ENCODE measurements at regions not wholly inside any gene's neighbourhood (a gene's known extent, or its start where the extent isn't known, plus 50 kb on each side); places are given as distances from the start of the nearest gene placed in this dataset.
"Not testable (repeated sequence)": the region's sequence is repeated elsewhere in the genome, so short reads cannot be mapped to it uniquely, and the experiment has no call there.

- ChIA-PET POLR2A (ENCODE audit: unreplicated experiment) (no interaction called here), CTCF (no interaction called here)
- H3K9me2 ChIP-seq (replicated peaks; ENCODE audit: low read length), result no peaks in the 10 kb centered on the region
- TF ChIP-seq EZH2 (IDR thresholded peaks at IDR 0.05; ENCODE audit: low read length, unreplicated experiment) (no peak), EZH2phosphoT487 (IDR thresholded peaks at IDR 0.05; ENCODE audit: borderline replicate concordance, low read length) (no peak), CTCF (conservative IDR thresholded peaks at IDR 0.05; ENCODE audit: low read depth, low read length) (no peak)
- no peaks in the 10 kb centered on the region for H3K4me1 ChIP-seq (ENCODE audit: insufficient read depth, low read length)
- intact Hi-C loops (cut with micrococcal nuclease), result no loop called here
- H3K4me3 ChIP-seq (ENCODE audit: low read length), result no peak overlapping the region
- H3K9ac ChIP-seq (ENCODE audit: low read length), result no peak overlapping the region
- H3K27ac ChIP-seq (ENCODE audit: low read length), result no peak overlapping the region
- no TSS peak for BruUV-seq (replicated peaks)
- H3K27me3 ChIP-seq (ENCODE audit: low read length), result no peaks in the 10 kb centered on the region
- H3K4me2 ChIP-seq (ENCODE audit: low read length), result no peak overlapping the region
- H2AFZ ChIP-seq (ENCODE audit: low read length), result no peak overlapping the region
- ATAC-seq (no peak), DNase-seq (peak; percentile 9)
- no peaks in the 10 kb centered on the region for H4K20me1 ChIP-seq (ENCODE audit: low read length)
- no peaks in the 10 kb centered on the region for H3K79me2 ChIP-seq (ENCODE audit: low read length)
- no peaks in the 10 kb centered on the region for H3F3A ChIP-seq (ENCODE audit: low read length, unreplicated experiment)
- H3K9me3 ChIP-seq (ENCODE audit: low read length), result no peaks in the 10 kb centered on the region
- H3K36me3 ChIP-seq (ENCODE audit: low read depth, low read length), result no peaks in the 10 kb centered on the region
Measured at GRCh38 chrX:55919367-55920221, 202.0 kb downstream of the RRAGB start.

DNA sequence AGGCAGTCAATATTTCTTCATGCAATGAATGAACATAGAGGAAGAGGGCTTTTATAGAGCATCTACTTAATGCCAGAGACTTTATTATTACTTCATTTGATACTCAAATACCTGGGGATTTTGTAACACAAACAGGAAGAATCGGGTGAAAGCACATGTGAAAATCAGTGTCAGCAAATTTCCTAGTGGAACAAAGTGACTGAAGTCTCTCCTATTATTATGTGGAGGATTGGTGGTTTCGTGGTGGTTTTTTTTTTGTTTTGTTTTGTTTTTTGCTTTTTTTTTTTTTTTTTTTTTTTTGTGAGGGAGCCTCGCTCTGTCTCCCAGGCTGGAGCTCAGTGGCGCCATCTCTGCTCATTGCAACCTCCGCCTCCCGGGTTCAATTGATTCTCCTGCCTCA lies 207.0 kb downstream of the RRAGB start:
- BruUV-seq (replicated peaks), result no TSS peak
- no peak overlapping the region for H3K27ac ChIP-seq (ENCODE audit: low read length)
- no peaks in the 10 kb centered on the region for H3K9me2 ChIP-seq (replicated peaks; ENCODE audit: low read length)
- ATAC-seq (no peak), DNase-seq (no peak)
- H3K27me3 ChIP-seq (ENCODE audit: low read length), result no peaks in the 10 kb centered on the region
- TF ChIP-seq EZH2 (IDR thresholded peaks at IDR 0.05; ENCODE audit: low read length, unreplicated experiment) (no peak), CTCF (conservative IDR thresholded peaks at IDR 0.05; ENCODE audit: low read depth, low read length) (no peak), EZH2phosphoT487 (IDR thresholded peaks at IDR 0.05; ENCODE audit: borderline replicate concordance, low read length) (no peak)
- no peak overlapping the region for H3K4me3 ChIP-seq (ENCODE audit: low read length)
- H3F3A ChIP-seq (ENCODE audit: low read length, unreplicated experiment), result no peaks in the 10 kb centered on the region
- no peaks in the 10 kb centered on the region for H3K79me2 ChIP-seq (ENCODE audit: low read length)
- no peaks in the 10 kb centered on the region for H3K36me3 ChIP-seq (ENCODE audit: low read depth, low read length)
- H4K20me1 ChIP-seq (ENCODE audit: low read length), result no peaks in the 10 kb centered on the region
- ChIA-PET CTCF (no interaction called here), POLR2A (ENCODE audit: unreplicated experiment) (no interaction called here)
- H3K9me3 ChIP-seq (ENCODE audit: low read length), result no peaks in the 10 kb centered on the region
- H3K4me1 ChIP-seq (ENCODE audit: insufficient read depth, low read length), result no peaks in the 10 kb centered on the region
- intact Hi-C loops (cut with micrococcal nuclease), result no loop called here
- no peak overlapping the region for H3K9ac ChIP-seq (ENCODE audit: low read length)
- H3K4me2 ChIP-seq (ENCODE audit: low read length), result no peak overlapping the region
- no peak overlapping the region for H2AFZ ChIP-seq (ENCODE audit: low read length)

GRCh38 chrX:55928529-55928928 lies 211.0 kb downstream of the RRAGB start:
- H3K9ac ChIP-seq (ENCODE audit: low read length); H3K27ac ChIP-seq (ENCODE audit: low read length); H4K20me1 ChIP-seq (ENCODE audit: low read length); intact Hi-C loops (cut with micrococcal nuclease); H3K36me3 ChIP-seq (ENCODE audit: low read depth, low read length); H3F3A ChIP-seq (ENCODE audit: low read length, unreplicated experiment); H3K9me2 ChIP-seq (replicated peaks; ENCODE audit: low read length); H3K79me2 ChIP-seq (ENCODE audit: low read length); H3K27me3 ChIP-seq (ENCODE audit: low read length); ATAC-seq; H3K4me3 ChIP-seq (ENCODE audit: low read length); POLR2A ChIA-PET (ENCODE audit: unreplicated experiment); H2AFZ ChIP-seq (ENCODE audit: low read length); H3K4me2 ChIP-seq (ENCODE audit: low read length); CTCF ChIA-PET; H3K4me1 ChIP-seq (ENCODE audit: insufficient read depth, low read length); BruUV-seq (replicated peaks); DNase-seq; H3K9me3 ChIP-seq (ENCODE audit: low read length): not testable (repeated sequence)

Data from PC-3 (cell line).